CD4-positive, alpha-beta T cell treated with Interleukin-15 for 1 hour (primary cell): ENCODE measurements at regions not wholly inside any gene's neighbourhood (a gene's known extent, or its start where the extent isn't known, plus 50 kb on each side); places are given as distances from the start of the nearest gene placed in this dataset.
"Not testable (repeated sequence)": the region's sequence is repeated elsewhere in the genome, so short reads cannot be mapped to it uniquely, and the experiment has no call there.

Experiments
- DNase-seq: peaks from one replicate; pipeline ENCODE4 v3.0.0-alpha.2; 2020

- no peak for DNase-seq
Measured at GRCh38 chr12:131251336-131252101, 297.8 kb downstream of the ADGRD1 start.

GRCh38 chr12:131253376-131254026, 299.8 kb downstream of the ADGRD1 start:
- no peak for DNase-seq

- no peak for DNase-seq
Measured at GRCh38 chr12:131254374-131254773, 300.7 kb downstream of the ADGRD1 start.

GRCh38 chr12:131258398-131258797, 304.7 kb downstream of the ADGRD1 start:
- no peak for DNase-seq

- no peak for DNase-seq
Measured at GRCh38 chr12:131260251-131260905, 306.7 kb downstream of the ADGRD1 start.

GRCh38 chr12:131260954-131261353, 307.2 kb downstream of the ADGRD1 start:
- no peak for DNase-seq

- DNase-seq: no peak
Measured at GRCh38 chr12:131261906-131262305, 308.2 kb downstream of the ADGRD1 start.

- DNase-seq: no peak
Measured at GRCh38 chr12:131263626-131264025, 309.9 kb downstream of the ADGRD1 start.

GRCh38 chr12:131264635-131265034, 310.9 kb downstream of the ADGRD1 start:
- DNase-seq: no peak

- no peak for DNase-seq
Measured at GRCh38 chr12:131266591-131267467, 313.1 kb downstream of the ADGRD1 start.

GRCh38 chr12:131267576-131267975, 313.9 kb downstream of the ADGRD1 start:
- no peak for DNase-seq

- not testable (repeated sequence) for DNase-seq
Measured at GRCh38 chr12:131268123-131268522, 314.4 kb downstream of the ADGRD1 start.

- not testable (repeated sequence) for DNase-seq
Measured at GRCh38 chr12:131268571-131268970, 314.9 kb downstream of the ADGRD1 start.

- no peak for DNase-seq
Measured at GRCh38 chr12:131269551-131269950, 315.8 kb downstream of the ADGRD1 start.

GRCh38 chr12:131269977-131270376, 316.3 kb downstream of the ADGRD1 start:
- DNase-seq: not testable (repeated sequence)

GRCh38 chr12:131271724-131272123, 318.0 kb downstream of the ADGRD1 start:
- DNase-seq: no peak

GRCh38 chr12:131272283-131272814, 318.6 kb downstream of the ADGRD1 start:
- not testable (repeated sequence) for DNase-seq

GRCh38 chr12:131273291-131273845, 319.7 kb downstream of the ADGRD1 start:
- DNase-seq: no peak

GRCh38 chr12:131274061-131274460, 320.4 kb downstream of the ADGRD1 start:
- DNase-seq: no peak

GRCh38 chr12:131274906-131275305, 321.2 kb downstream of the ADGRD1 start:
- DNase-seq: no peak

- DNase-seq: no peak
Measured at GRCh38 chr12:131275824-131276223, 322.1 kb downstream of the ADGRD1 start.

- DNase-seq: no peak
Measured at GRCh38 chr12:131276501-131277185, 322.9 kb downstream of the ADGRD1 start.
